OCI-LY7 (cell line): ENCODE measurements at regions not wholly inside any gene's neighbourhood (a gene's known extent, or its start where the extent isn't known, plus 50 kb on each side); places are given as distances from the start of the nearest gene placed in this dataset.
A peak's percentile ranks its signal among the peaks of the same experiment; 100 is the strongest.

Source experiments
- BruUV-seq: library from RNA; stranded (reverse); fragments of 400-500 nt; replicated peaks from 2 replicates; lab custom pipeline; 2021; lab: Mats Ljungman, UMichigan
- CTCF ChIA-PET: fragments of 300-600 bp; sonication (Branson Sonifier 250); formaldehyde crosslinking; loops from one replicate; lab custom pipeline; 2022; ENCODE audit warnings: antibody characterized with exemption; ENCODE audit not compliant: unreplicated experiment; lab: Charles Lee
- POLR2A ChIA-PET: fragments of 300-600 bp; sonication (Branson Sonifier 250); formaldehyde crosslinking; loops from one replicate; lab custom pipeline; 2022; ENCODE audit warnings: antibody characterized with exemption; lab: Charles Lee
- DNase-seq: peaks from one replicate; pipeline ENCODE4 v3.0.0-alpha.2; 2015; ENCODE audit warnings: low spot score
- H2AFZ ChIP-seq: fragments of 200-600 bp; sonication (generic), shearing (Covaris generic); 2 replicates; pipeline ENCODE4 v1.6.1; 2014; ENCODE audit warnings: mild to moderate bottlenecking, antibody characterized with exemption, low read length, moderate library complexity
- H3K27ac ChIP-seq: fragments of 200-600 bp; sonication (generic); 2 replicates; pipeline ENCODE4 v1.5.1; 2014; ENCODE audit warnings: mixed run types, low read depth, mild to moderate bottlenecking, moderate library complexity, low read length, inconsistent platforms; ENCODE audit not compliant: poor library complexity, severe bottlenecking
- H3K36me3 ChIP-seq: fragments of 200-600 bp; sonication (generic); 2 replicates; pipeline ENCODE4 v1.6.1; 2014; ENCODE audit warnings: mild to moderate bottlenecking, antibody characterized with exemption, low read length, moderate library complexity, mixed read lengths; ENCODE audit not compliant: insufficient read depth
- H3K4me1 ChIP-seq: fragments of 200-600 bp; sonication (generic); 2 replicates; pipeline ENCODE4 v1.5.1; 2014; ENCODE audit warnings: mild to moderate bottlenecking, low read length; ENCODE audit not compliant: insufficient read depth, poor library complexity, severe bottlenecking
- H3K4me2 ChIP-seq: fragments of 200-600 bp; sonication (generic); 2 replicates; pipeline ENCODE4 v1.6.1; 2014; ENCODE audit warnings: mild to moderate bottlenecking, low read length
- H3K4me3 ChIP-seq: fragments of 200-600 bp; sonication (generic); 2 replicates; pipeline ENCODE4 v1.5.1; 2014; ENCODE audit warnings: mild to moderate bottlenecking, low read depth, low read length; ENCODE audit not compliant: poor library complexity, severe bottlenecking
- H3K79me2 ChIP-seq: fragments of 200-600 bp; sonication (generic); 2 replicates; pipeline ENCODE4 v1.6.1; 2016; ENCODE audit warnings: low read depth, mild to moderate bottlenecking, low read length, moderate library complexity, mixed read lengths; ENCODE audit not compliant: insufficient read depth
- H3K9me2 ChIP-seq: fragments of 200-600 bp; sonication (generic); 2 replicates; pipeline ENCODE4 v1.6.1; 2016; ENCODE audit warnings: mild to moderate bottlenecking, low read length, mixed read lengths; ENCODE audit not compliant: insufficient read depth
- H3K9me3 ChIP-seq: fragments of 200-600 bp; sonication (generic); 2 replicates; pipeline ENCODE4 v1.6.1; 2014; ENCODE audit warnings: mild to moderate bottlenecking, mixed run types, low read length, mixed read lengths
- H4K20me1 ChIP-seq: fragments of 200-600 bp; sonication (generic); 2 replicates; pipeline ENCODE4 v1.6.1; 2014; ENCODE audit warnings: mild to moderate bottlenecking, antibody characterized with exemption, low read length, moderate library complexity, mixed read lengths; ENCODE audit not compliant: insufficient read depth
- CTCF ChIP-seq: fragments of 200-600 bp; sonication (generic); conservative IDR thresholded peaks from 2 replicates; pipeline ENCODE4 v1.5.1; 2014; ENCODE audit warnings: mild to moderate bottlenecking, antibody characterized with exemption, low read length, moderate library complexity, mixed read lengths
- EZH2phosphoT487 ChIP-seq: fragments of 200-600 bp; sonication (generic); IDR thresholded peaks from 2 replicates; pipeline ENCODE4 v1.6.1; 2018; ENCODE audit warnings: low read depth, borderline replicate concordance, mild to moderate bottlenecking, mixed run types, antibody characterized with exemption, low read length, moderate library complexity, mixed read lengths
- intact Hi-C: fragments of 100-400 bp; cut with micrococcal nuclease; formaldehyde crosslinking; loops from one replicate; pipeline ENCODE4 v1.10.0; 2022; ENCODE audit not compliant: unreplicated experiment

GRCh38 chr20:39829661-39830060 is 859.4 kb downstream of the MAFB start:
- POLR2A ChIA-PET = no interaction called here
- H3K27ac ChIP-seq = no peak overlapping the region

DNA sequence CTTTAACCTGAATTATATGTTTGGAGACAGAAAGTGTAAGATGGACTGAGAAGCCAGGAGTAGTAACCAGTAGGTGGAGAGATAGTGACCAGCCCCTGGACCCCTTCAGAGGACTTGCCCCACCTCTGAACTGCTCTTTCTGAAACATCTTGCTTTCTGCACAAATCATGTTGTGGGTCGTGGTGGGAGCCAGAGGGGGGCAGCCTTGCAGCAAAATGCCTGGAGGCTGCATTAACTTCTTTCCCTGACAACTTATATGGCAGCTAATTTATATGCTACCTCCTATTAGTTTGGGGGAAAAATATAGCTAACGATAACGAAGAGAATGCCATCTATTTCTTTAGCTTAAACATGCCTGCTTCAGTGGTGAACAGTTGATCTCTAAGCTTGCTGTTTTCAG is 859.8 kb downstream of the MAFB start:
- DNase-seq = no peak
- H3K4me1 ChIP-seq = no peaks in the 10 kb centered on the region
- H3K79me2 ChIP-seq = no peaks in the 10 kb centered on the region
- no peak overlapping the region for H3K27ac ChIP-seq
- H3K9me2 ChIP-seq = no peaks in the 10 kb centered on the region
- ChIA-PET POLR2A (no interaction called here), CTCF (no interaction called here)
- H3K36me3 ChIP-seq = no peaks in the 10 kb centered on the region
- no peaks in the 10 kb centered on the region for H4K20me1 ChIP-seq
- no peak overlapping the region for H3K4me2 ChIP-seq
- no TSS peak for BruUV-seq
- intact Hi-C loops = no loop called here
- no peaks in the 10 kb centered on the region for H3K9me3 ChIP-seq
- H3K4me3 ChIP-seq = no peak overlapping the region
- no peak overlapping the region for H2AFZ ChIP-seq
- TF ChIP-seq EZH2phosphoT487 = no peak
- peak; percentile 41; the same call in 1 of the 2 replicates for TF ChIP-seq CTCF

More at GRCh38 chr20:39829661-39830060, 859.4 kb downstream of the MAFB start:
- Histone ChIP-seq H3K36me3 (no peaks in the 10 kb centered on the region), H3K9me2 (no peaks in the 10 kb centered on the region), H3K79me2 (no peaks in the 10 kb centered on the region), H3K9me3 (no peaks in the 10 kb centered on the region), H3K4me1 (no peaks in the 10 kb centered on the region), H2AFZ (no peak overlapping the region), H4K20me1 (no peaks in the 10 kb centered on the region), H3K4me2 (no peak overlapping the region), H3K4me3 (no peak overlapping the region)
- TF ChIP-seq EZH2phosphoT487 = no peak
- no peak for TF ChIP-seq CTCF
- no peak for DNase-seq
- no TSS peak for BruUV-seq
- intact Hi-C loops = no loop called here
- CTCF ChIA-PET = no interaction called here

GRCh38 chr20:39825950-39826349 is 863.1 kb downstream of the MAFB start:
- Histone ChIP-seq H3K9me3 (no peaks in the 10 kb centered on the region), H3K9me2 (no peaks in the 10 kb centered on the region), H3K4me2 (no peak overlapping the region), H4K20me1 (no peaks in the 10 kb centered on the region), H2AFZ (no peak overlapping the region), H3K4me3 (no peak overlapping the region), H3K4me1 (no peaks in the 10 kb centered on the region), H3K79me2 (no peaks in the 10 kb centered on the region), H3K27ac (no peak overlapping the region), H3K36me3 (no peaks in the 10 kb centered on the region)
- CTCF ChIA-PET = no interaction called here
- TF ChIP-seq EZH2phosphoT487 = no peak
- no peak for TF ChIP-seq CTCF
- no peak for DNase-seq
- intact Hi-C loops = no loop called here
- POLR2A ChIA-PET = no interaction called here
- no TSS peak for BruUV-seq
